Activated effector memory CD4-positive, alpha-beta T cell treated with anti-CD3 and anti-CD28 coated beads, Interleukin-2, amount 50 U/mL, for 16 hours (primary cell): ENCODE measurements at regions not wholly inside any gene's neighbourhood (a gene's known extent, or its start where the extent isn't known, plus 50 kb on each side); places are given as distances from the start of the nearest gene placed in this dataset.

Experiments used
- DNase-seq: peaks from one replicate; pipeline ENCODE4 v3.0.0-alpha.2; 2020

DNA sequence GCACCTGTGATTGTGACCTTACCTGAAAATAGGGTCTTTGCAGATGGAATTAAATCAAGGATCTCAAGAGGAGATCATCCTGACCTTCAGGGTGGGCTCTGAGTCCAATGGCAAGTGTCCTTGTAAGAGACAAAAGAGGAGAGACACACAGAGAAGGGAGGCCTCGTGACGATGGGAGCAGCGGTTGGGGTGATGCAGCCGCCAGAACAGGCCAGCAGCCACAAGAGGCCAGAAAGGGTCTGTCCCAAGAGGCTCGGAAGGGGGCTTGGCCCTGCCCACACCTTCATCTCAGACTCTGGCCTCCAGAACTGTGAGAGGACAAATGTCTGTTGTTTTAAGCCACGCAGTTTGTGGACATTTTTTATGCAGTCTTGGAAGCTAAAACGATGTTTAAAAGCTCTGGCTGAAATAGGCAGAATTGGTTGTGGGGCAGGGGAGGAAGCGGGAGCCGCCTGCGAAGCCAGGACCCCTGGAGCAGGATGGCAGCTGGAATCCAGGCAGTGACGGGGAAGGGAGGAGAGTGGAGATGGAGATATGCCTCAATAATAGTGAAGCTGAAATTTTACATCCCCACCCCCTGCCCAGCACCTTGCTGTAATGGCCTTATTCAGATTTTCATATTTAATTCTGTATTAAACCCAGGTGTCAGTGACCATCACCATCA lies 216.4 kb downstream of the ANKRD60 start:
- DNase-seq: peak; percentile 30

- DNase-seq: peak; percentile 46
These were observed 217.1 kb downstream of the ANKRD60 start for GRCh38 chr20:58011106-58011946.

- peak; percentile 53 for DNase-seq
These were observed 217.8 kb downstream of the ANKRD60 start for GRCh38 chr20:58010666-58011065.

GRCh38 chr20:58010186-58010585 lies 218.3 kb downstream of the ANKRD60 start:
- peak; percentile 19 for DNase-seq

DNA sequence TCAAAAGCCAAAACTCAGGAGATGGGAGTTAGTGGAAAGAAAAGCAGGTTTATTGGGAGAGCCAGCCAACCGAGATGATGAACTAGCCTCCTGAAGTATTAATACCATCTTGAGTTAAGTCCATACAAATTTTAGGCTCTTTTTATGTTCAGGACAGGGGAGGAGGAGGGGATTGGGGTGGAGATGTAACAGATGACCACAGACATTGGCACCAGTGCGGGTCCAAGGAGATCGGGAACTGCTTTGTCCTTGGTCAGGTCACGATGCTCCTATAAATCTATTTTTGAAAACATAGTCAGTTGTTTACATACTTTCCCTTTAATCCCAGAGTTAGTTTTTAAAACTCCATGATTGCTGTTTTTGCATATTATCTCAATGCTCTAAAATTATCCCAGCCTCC lies 219.6 kb downstream of the ANKRD60 start:
- DNase-seq: no peak

DNA sequence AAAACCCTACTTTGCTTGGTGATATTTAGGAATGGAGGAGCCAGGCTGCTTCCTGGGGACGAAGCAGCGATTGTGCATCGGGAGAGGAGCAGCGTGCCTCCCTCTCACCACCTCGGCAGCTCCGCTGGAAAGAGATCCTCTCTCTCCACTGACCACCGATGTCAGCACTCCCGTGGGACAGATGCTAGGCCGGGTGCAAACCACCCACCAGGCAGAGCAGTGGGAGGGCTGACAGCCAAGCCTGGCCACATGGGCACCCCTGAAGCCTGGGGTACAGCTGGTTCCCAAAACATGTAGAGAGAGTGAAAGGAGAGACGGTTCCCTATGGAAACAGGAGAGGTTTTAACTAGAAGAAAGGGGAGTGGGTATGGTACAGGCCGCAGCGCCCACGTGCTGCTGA lies 220.0 kb downstream of the ANKRD60 start:
- peak; percentile 54 for DNase-seq

DNA sequence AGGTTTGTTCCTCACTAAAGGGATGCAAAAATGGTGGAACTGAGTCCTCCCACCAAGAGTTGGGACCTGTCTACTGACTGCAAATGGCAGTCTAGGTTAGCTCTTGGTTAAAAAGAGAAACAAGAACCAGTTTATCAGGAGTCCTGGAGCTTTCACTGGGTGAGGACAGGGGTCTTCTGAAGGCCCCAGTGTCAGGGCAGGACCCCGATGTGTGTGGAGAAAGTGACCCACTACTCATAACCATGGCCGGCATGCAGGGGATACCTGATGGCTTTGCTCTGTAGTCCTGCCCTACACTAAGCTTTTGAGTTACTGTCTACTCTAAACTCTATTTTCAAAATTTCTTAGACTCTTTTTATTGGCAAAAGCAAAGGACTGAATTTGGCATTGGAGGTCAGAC lies 220.5 kb downstream of the ANKRD60 start:
- DNase-seq: peak; percentile 4

- DNase-seq: peak; percentile 19
These were observed 221.8 kb downstream of the ANKRD60 start for GRCh38 chr20:58006346-58007316.

GRCh38 chr20:58005581-58006345 lies 222.7 kb downstream of the ANKRD60 start:
- DNase-seq: peak; percentile 31

DNA sequence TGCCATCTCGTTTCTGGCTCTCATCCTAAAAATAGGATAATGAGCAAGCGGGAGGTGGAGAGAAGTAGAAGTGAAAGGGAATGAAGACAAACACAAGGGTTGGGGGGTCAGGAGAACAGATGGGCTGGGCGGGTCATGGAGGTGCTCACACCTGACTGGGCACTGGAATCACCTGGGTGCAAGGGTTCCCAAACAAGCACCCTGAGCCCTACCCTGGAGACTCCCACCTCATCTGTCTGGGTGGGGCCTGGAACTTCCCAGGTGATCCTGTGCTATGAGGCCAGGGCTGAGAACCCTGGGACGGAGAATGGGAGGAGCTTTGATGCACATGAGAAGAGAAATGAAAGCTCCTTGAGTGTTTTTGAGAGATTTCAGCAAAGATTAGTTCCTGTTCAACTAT lies 223.6 kb downstream of the ANKRD60 start:
- peak; percentile 39 for DNase-seq

GRCh38 chr20:58004146-58004545 lies 224.3 kb downstream of the ANKRD60 start:
- peak; percentile 28 for DNase-seq

- peak; percentile 53 for DNase-seq
These were observed 224.9 kb downstream of the ANKRD60 start for GRCh38 chr20:58003525-58003924.

DNA sequence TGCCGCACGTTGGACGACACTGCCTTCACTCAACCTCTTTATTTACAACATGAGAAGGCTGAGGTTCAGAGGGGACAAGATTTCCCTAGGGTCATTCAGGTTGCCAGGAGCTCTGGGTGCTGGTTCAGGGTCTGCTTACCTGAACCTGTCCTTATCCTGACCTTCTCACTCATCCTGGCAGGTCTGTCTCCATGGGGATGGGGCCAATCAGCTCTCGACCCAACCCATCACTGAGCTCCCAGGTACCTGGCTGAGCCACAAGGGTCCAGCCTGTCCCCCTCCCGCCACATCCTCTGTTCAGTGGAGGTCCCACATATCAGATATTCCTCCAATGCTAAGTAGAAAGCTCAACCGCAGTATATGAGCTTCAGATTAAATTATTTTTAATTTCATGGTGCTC lies 225.6 kb downstream of the ANKRD60 start:
- DNase-seq: no peak

DNA sequence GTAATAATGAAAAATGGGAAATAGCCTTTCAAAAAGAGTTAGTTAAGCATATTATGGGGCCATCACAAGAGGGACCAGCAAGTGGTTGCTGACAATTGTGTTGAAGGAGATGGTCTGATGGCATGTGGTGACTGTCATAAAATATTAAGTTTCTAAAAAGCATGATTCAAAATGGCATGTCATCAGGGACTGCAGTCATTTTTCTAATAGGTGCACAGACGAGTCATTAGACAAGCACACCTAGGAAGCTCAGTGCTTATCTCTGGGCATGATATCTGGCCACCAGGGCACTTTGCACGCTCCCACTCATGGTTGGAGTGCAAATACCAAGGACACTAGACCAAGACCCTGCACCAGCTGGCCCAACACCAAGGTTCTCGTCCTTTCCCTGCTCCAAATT lies 226.5 kb downstream of the ANKRD60 start:
- no peak for DNase-seq

DNA sequence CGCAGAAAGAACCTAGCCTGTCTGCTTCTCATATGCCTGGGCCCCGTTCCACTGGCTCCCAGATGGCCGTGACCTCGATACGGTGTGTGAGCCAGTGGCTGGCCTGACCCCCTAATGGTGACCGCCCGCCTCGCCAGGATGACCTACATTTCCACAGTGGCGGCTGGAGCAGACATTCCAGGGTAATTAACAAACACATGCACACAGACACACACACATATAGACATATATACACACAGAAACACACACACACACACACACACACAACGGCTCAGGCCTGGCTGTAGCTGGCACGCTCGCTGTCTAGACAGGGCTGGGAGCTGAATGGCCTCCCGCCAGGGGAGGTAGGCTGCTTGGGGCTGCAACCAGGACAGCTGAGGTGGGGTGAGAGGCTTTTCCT lies 227.1 kb downstream of the ANKRD60 start:
- DNase-seq: no peak

DNA sequence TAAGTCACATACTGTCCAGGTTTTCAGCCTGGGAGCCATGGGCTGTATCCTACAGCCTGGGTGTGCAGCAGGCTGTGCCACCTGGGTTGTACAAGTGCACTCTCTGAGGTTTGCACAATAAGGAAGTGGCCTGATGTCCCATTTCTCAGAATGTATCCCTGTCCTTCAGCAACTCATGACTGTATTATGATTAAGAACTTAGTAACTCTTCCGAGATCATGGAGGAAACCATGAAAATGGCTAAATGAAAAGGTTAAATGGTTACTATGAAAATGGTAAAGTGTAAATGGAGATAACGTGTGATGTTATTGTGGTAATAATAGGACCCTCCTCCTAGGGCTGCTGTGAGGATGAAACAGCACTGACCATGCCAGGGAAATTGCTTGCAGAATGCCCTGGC lies 227.6 kb downstream of the ANKRD60 start:
- DNase-seq: no peak

DNA sequence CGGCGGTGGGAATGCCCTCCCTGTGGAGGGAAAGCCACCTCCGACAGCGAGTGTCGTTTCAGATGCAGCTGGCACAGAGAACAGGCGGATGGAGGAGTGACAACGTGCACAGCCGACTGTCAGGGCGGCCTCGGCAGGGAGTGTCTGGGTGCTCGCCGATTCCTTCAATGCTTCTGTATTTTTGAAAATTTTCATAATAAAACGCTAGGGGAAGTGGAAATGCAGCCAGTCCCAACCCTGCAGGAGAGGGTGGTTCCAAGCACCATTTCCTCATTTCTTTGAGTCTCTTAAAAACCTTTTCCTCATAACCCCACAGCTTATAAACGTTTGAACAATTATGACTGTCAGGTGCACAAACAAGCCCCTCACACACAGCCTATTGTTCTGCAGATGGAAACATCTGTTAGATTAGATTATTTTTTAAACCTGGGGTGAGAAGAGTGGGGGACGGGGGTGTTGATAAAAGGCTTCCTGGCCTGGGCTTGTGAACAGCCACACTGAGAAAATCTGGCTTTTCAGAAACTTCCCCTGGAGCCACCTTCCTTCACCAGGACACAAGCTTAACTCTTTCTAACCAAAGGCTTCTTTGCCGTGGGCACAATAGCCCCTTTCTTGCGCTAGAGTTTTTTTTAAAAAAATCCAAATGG lies 228.9 kb downstream of the ANKRD60 start:
- DNase-seq: peak; percentile 17

DNA sequence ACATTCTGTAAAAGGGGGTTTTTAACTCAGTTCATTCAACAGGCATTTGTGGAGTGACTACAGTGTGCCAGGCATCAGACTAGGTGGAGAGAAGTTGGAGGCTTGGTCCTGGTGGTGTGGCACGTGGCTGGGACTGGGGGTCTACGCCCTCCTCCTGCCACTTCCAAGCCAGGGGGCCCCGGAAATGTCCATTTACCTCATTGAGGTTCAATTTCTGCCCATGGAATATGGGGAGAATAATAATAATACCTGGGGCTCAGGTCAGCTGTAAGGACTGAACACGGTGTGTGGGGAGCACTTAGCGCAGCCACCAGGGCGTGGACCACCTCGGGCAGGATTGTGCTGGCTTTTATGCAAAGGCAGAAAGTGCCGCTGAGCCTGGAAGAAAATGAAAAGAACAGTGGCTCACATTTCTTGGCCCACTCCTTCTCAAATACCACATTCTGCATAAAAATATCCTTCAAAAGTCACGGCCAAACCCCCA lies 229.4 kb downstream of the ANKRD60 start:
- DNase-seq: peak; percentile 21

DNA sequence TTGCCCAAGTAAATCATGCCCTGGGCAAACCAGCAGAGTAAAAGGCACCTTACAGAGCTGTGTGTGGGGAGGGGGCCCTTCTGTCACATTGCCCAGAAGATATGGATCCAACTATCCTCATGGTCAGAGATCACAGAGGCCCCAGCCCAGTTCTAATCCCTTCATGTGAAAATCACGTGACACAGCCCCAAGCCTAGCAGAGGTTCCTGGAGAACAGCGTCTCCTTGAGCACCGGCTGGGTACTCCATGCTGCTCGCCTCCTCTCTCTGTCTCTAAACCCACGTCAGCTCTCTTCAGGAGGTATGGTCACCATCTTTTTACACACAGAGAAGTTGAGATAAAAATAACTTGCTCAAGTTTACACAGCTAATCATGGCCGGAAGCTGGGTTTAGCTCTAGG lies 230.2 kb downstream of the ANKRD60 start:
- peak; percentile 4 for DNase-seq

- peak; percentile 6 for DNase-seq
These were observed 231.2 kb downstream of the ANKRD60 start for GRCh38 chr20:57996936-57997890.
